ENCODE measurements at regions not wholly inside any gene's neighbourhood (a gene's known extent, or its start where the extent isn't known, plus 50 kb on each side); places are given as distances from the start of the nearest gene placed in this dataset.

DNA sequence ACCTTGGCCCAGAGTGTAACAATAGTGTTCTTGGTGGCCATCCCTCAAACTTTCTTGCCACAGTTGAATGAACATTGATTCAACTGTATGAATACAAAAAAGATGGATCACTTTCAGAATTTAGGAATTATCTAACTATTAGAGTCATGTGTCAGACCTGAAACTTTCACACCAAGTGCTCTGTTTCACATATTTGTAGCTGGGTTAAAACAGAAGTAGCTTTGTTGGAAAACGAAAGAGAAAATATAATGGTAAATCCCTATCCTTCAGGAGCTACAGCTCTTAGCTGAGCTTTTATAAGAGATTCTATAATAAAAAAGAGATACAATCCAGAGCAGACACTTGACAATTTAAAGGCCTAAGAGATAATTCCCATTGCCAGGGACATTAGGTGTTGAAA lies 719.3 kb downstream of the JRKL start:
- TF ChIP-seq, protein P1, sequence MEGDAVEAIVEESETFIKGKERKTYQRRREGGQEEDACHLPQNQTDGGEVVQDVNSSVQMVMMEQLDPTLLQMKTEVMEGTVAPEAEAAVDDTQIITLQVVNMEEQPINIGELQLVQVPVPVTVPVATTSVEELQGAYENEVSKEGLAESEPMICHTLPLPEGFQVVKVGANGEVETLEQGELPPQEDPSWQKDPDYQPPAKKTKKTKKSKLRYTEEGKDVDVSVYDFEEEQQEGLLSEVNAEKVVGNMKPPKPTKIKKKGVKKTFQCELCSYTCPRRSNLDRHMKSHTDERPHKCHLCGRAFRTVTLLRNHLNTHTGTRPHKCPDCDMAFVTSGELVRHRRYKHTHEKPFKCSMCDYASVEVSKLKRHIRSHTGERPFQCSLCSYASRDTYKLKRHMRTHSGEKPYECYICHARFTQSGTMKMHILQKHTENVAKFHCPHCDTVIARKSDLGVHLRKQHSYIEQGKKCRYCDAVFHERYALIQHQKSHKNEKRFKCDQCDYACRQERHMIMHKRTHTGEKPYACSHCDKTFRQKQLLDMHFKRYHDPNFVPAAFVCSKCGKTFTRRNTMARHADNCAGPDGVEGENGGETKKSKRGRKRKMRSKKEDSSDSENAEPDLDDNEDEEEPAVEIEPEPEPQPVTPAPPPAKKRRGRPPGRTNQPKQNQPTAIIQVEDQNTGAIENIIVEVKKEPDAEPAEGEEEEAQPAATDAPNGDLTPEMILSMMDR (IDR thresholded peaks at IDR 0.05): no peak
- no peak for TF ChIP-seq EZH2 (IDR thresholded peaks at IDR 0.05)
